Astrocyte (in vitro differentiated cells and primary cell): ENCODE measurements at regions not wholly inside any gene's neighbourhood (a gene's known extent, or its start where the extent isn't known, plus 50 kb on each side); places are given as distances from the start of the nearest gene placed in this dataset.

Source experiments
- CTCF ChIP-seq: IDR thresholded peaks from 2 replicates; pipeline ENCODE4 v1.5.1; 2011; ENCODE audit warnings: low read depth, mild to moderate bottlenecking, inconsistent platforms, low read length, moderate library complexity; ENCODE audit not compliant: insufficient read depth
- EZH2 ChIP-seq: IDR thresholded peaks from 2 replicates; pipeline ENCODE4 v1.6.1; 2012; ENCODE audit warnings: mild to moderate bottlenecking, low read length, inconsistent platforms; ENCODE audit not compliant: insufficient read depth

DNA sequence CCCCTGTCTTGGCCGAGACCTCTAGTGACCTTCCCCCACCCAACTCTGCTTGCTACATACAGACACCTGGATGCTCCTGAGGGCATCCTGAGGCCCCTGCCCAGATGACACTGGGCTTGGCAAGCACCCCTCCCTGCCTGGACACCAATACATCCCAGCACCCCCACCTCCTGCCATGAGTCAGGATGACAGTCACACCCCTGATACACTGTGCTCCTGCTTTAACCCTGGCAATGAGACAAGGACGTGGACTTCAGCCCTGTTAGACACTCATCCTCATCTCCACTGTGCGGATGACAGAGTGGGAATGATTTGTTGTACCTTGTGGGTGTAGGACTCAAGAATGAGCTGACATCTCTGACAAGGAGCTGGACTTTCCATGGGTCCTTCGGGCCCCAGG lies 186.3 kb upstream of the ADCY1 start:
- TF ChIP-seq CTCF (no peak), EZH2 (no peak)
